ENCODE measurements at regions not wholly inside any gene's neighbourhood (a gene's known extent, or its start where the extent isn't known, plus 50 kb on each side); places are given as distances from the start of the nearest gene placed in this dataset.

DNA sequence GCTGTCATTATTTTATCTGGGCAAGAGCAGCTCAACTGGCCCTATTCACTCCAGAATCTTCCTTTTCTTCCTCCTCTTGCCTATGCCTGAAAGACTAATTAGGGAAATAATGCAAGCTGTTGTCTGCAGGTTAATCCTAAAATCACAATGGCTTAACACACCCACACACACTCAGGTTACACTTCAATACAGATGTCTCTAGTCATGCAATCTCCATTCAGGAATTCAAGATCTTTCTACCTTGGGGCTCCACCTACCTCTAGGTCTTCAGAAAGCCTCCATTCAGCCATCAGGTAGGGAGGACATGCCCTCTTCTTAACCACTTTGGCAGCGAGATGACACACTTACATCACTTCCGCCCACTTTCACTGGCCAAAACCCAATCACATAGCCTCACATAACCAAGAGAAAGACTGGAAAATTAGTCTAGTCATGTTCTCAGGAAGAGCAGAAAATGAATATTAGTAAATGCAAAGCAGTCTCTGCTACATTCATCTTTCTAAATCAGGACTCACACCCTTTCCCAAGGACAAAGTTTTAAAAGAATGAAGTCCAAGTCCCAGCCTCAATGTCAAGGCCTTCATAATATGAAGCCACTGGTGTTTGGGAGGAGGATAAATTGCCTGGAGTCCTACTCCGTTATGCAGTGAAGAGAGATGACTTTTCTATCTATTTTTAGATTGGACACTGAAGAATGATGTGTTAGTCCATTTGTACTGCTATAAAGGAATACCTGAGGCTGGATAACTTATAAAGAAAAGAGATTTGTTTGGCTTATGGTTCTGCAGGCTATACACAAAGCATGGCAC, 428.1 kb downstream of the EFNA5 start:
- Histone ChIP-seq H3K36me3 (replicated peaks) (no peaks in the 10 kb centered on the region), H3K4me3 (ENCODE audit: low read depth, low read length) (no peak overlapping the region), H3K27me3 (replicated peaks) (no peaks in the 10 kb centered on the region), H3K27ac (no peak overlapping the region)
- in situ Hi-C loops (cut with HindIII; ENCODE audit: low pct_ligation_motif_present, low sequenced_read_pairs): no loop called here
- TF ChIP-seq, protein P1, sequence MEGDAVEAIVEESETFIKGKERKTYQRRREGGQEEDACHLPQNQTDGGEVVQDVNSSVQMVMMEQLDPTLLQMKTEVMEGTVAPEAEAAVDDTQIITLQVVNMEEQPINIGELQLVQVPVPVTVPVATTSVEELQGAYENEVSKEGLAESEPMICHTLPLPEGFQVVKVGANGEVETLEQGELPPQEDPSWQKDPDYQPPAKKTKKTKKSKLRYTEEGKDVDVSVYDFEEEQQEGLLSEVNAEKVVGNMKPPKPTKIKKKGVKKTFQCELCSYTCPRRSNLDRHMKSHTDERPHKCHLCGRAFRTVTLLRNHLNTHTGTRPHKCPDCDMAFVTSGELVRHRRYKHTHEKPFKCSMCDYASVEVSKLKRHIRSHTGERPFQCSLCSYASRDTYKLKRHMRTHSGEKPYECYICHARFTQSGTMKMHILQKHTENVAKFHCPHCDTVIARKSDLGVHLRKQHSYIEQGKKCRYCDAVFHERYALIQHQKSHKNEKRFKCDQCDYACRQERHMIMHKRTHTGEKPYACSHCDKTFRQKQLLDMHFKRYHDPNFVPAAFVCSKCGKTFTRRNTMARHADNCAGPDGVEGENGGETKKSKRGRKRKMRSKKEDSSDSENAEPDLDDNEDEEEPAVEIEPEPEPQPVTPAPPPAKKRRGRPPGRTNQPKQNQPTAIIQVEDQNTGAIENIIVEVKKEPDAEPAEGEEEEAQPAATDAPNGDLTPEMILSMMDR (IDR thresholded peaks at IDR 0.05; ENCODE audit: low read depth, low read length, missing control alignments): no peak
- no peak for DNase-seq

- TF ChIP-seq, protein P1 (IDR thresholded peaks at IDR 0.05; ENCODE audit: low read depth, low read length, missing control alignments): no peak
- no peaks in the 10 kb centered on the region for H3K36me3 ChIP-seq (replicated peaks)
- H3K4me3 ChIP-seq (ENCODE audit: low read depth, low read length): no peak overlapping the region
- in situ Hi-C loops (cut with HindIII; ENCODE audit: low pct_ligation_motif_present, low sequenced_read_pairs): no loop called here
- DNase-seq: no peak
- no peaks in the 10 kb centered on the region for H3K27me3 ChIP-seq (replicated peaks)
- H3K27ac ChIP-seq: no peak overlapping the region
Observed at GRCh38 chr5:107241841-107242240, 428.9 kb downstream of the EFNA5 start.

GRCh38 chr5:107235167-107235566, 435.6 kb downstream of the EFNA5 start:
- H3K4me3 ChIP-seq (ENCODE audit: low read depth, low read length): no peak overlapping the region
- no peak for DNase-seq
- H3K27ac ChIP-seq: no peak overlapping the region
- TF ChIP-seq, protein P1 (IDR thresholded peaks at IDR 0.05; ENCODE audit: low read depth, low read length, missing control alignments): no peak
- H3K27me3 ChIP-seq (replicated peaks): no peaks in the 10 kb centered on the region
- no peaks in the 10 kb centered on the region for H3K36me3 ChIP-seq (replicated peaks)
- in situ Hi-C loops (cut with HindIII; ENCODE audit: low pct_ligation_motif_present, low sequenced_read_pairs): no loop called here

DNA sequence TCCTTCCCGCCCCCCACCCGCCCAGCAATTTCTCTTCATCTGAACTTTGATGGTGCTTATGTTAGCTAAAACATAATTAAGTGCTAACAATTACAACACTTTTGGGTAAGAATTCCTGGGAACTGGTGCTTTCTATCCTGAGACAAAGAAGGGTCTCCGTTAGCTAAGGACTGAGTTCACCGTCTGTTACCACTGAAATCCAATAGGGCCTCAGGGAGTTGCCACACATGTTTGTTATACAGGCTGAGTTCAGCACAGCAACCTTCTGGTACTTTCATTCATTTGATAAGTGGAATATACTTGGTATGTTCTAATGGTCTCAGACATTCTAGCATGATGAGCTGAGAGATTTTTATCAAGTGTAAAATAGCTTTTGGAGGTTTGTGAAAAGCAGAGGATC, 437.9 kb downstream of the EFNA5 start:
- Histone ChIP-seq H3K4me3 (ENCODE audit: low read depth, low read length) (no peak overlapping the region), H3K27ac (no peak overlapping the region), H3K27me3 (replicated peaks) (no peaks in the 10 kb centered on the region), H3K36me3 (replicated peaks) (no peaks in the 10 kb centered on the region)
- in situ Hi-C loops (cut with HindIII; ENCODE audit: low pct_ligation_motif_present, low sequenced_read_pairs): no loop called here
- TF ChIP-seq, protein P1 (IDR thresholded peaks at IDR 0.05; ENCODE audit: low read depth, low read length, missing control alignments): no peak
- DNase-seq: no peak

DNA sequence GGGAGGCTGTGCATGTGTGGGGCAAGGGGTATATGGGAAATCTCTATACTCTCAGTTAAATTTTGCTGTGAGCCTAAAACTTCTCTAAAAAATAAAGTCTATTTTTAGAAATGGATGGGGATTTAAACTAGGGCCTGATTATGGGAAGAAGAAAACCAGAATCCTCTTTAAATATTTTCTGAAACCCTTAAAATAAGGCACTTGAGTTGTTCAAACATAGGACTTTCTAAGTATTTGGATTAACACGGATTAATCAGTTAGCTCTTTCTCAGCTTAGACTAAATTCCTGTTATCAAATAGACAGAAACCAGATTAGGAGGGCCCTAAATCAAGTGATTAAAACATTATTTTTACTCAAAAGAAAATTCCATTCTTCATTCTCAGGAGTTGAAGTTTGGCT, 438.4 kb downstream of the EFNA5 start:
- no peaks in the 10 kb centered on the region for H3K27me3 ChIP-seq (replicated peaks)
- TF ChIP-seq, protein P1 (IDR thresholded peaks at IDR 0.05; ENCODE audit: low read depth, low read length, missing control alignments): no peak
- in situ Hi-C loops (cut with HindIII; ENCODE audit: low pct_ligation_motif_present, low sequenced_read_pairs): no loop called here
- H3K4me3 ChIP-seq (ENCODE audit: low read depth, low read length): no peak overlapping the region
- H3K36me3 ChIP-seq (replicated peaks): no peaks in the 10 kb centered on the region
- no peak for DNase-seq
- H3K27ac ChIP-seq: no peak overlapping the region

DNA sequence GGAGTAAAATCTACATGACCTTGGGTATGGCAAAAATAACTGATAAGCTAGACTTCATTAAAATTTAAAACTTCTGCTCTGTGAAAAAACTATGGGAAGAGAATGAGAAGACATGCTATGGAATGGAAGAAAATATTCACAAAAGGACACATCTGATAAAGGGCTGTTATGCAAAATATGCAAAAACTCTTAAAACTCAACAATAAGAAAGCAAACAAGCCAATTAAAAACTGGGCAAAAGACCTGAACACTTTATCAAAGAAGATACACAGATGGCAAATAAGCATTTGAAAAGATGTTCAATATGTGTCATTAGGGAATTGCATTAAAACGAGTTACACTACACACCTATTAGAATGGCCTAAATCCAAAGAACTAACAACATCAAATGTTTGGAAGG, 439.5 kb downstream of the EFNA5 start:
- Histone ChIP-seq H3K27me3 (replicated peaks) (no peaks in the 10 kb centered on the region), H3K4me3 (ENCODE audit: low read depth, low read length) (no peak overlapping the region), H3K27ac (no peak overlapping the region), H3K36me3 (replicated peaks) (no peaks in the 10 kb centered on the region)
- TF ChIP-seq, protein P1 (IDR thresholded peaks at IDR 0.05; ENCODE audit: low read depth, low read length, missing control alignments): no peak
- DNase-seq: no peak
- in situ Hi-C loops (cut with HindIII; ENCODE audit: low pct_ligation_motif_present, low sequenced_read_pairs): no loop called here
